Activated T-cell treated with anti-CD3 and anti-CD28 coated beads, Interleukin-2, amount 50 U/mL, for 72 hours (primary cell): ENCODE measurements at regions not wholly inside any gene's neighbourhood (a gene's known extent, or its start where the extent isn't known, plus 50 kb on each side); places are given as distances from the start of the nearest gene placed in this dataset.
A peak's percentile ranks its signal among the peaks of the same experiment; 100 is the strongest.
"Not testable (repeated sequence)": the region's sequence is repeated elsewhere in the genome, so short reads cannot be mapped to it uniquely, and the experiment has no call there.

Source experiments
- ATAC-seq, 2 donors: fragments of 150-1000 bp; cut with Tn5 transposase; replicated peaks in 1 of 2; 2 replicates each; pipeline ENCODE4 v1.10.0; 2021; ENCODE audit warnings: moderate library complexity in 2 of 2, mild to moderate bottlenecking in 1 of 2
- DNase-seq, 2 donors: peaks; one replicate each; pipeline ENCODE4 v3.0.0; 2021 to 2022; ENCODE audit warnings: mixed read lengths in 1 of 2
- H3K27ac Mint-ChIP-seq: one replicate; pipeline ENCODE4 v1.8.0; 2022; ENCODE audit warnings: mild to moderate bottlenecking, moderate library complexity, mixed read lengths
- H3K27me3 Mint-ChIP-seq: one replicate; pipeline ENCODE4 v1.8.0; 2022; ENCODE audit warnings: low read depth, mixed read lengths
- H3K36me3 Mint-ChIP-seq, 2 donors: one replicate each; pipeline ENCODE4 v1.8.0; 2022; ENCODE audit warnings: mixed read lengths in 2 of 2, mild to moderate bottlenecking in 1 of 2; ENCODE audit not compliant: insufficient read depth in 2 of 2
- H3K4me1 Mint-ChIP-seq: one replicate; pipeline ENCODE4 v1.8.0; 2022; ENCODE audit warnings: low read depth, mixed read lengths
- H3K4me3 Mint-ChIP-seq, 2 donors: one replicate each; pipeline ENCODE4 v1.8.0; 2022; ENCODE audit warnings: mild to moderate bottlenecking in 2 of 2, mixed read lengths in 2 of 2, moderate library complexity in 2 of 2
- H3K9me3 Mint-ChIP-seq, 2 donors: one replicate each; pipeline ENCODE4 v1.8.0; 2022; ENCODE audit warnings: mixed read lengths in 2 of 2

GRCh38 chr20:30872252-30872651, 385.2 kb upstream of the DEFB115 start:
- H3K27ac Mint-ChIP-seq, H3K27me3 Mint-ChIP-seq, ATAC-seq, DNase-seq, H3K4me3 Mint-ChIP-seq, H3K4me1 Mint-ChIP-seq: not testable (repeated sequence)
- H3K36me3 Mint-ChIP-seq, result peaks cover 17 to 21% of the 10 kb centered on the region in 2 donors
- H3K9me3 Mint-ChIP-seq, result peaks cover 26 to 32% of the 10 kb centered on the region in 2 donors

DNA sequence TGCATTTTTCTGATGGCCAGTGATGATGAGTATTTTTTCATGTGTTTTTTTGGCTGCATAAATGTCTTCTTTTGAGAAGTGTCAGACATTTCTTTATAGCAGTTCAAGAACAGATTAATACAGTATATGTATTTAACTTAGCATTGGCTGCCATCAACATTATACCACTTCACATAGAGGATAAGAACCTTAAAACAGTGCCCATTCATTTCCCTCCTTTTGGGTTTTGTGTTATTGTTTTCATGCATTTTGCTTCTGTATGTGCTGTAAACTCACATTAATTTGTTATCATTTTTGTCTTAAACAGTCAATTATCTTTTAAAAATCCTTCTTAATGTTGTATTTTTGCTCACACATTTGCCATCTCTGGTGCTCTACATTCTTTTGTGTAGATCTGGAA, 381.6 kb upstream of the DEFB115 start:
- ATAC-seq, DNase-seq, H3K27ac Mint-ChIP-seq, H3K4me1 Mint-ChIP-seq, H3K4me3 Mint-ChIP-seq, H3K27me3 Mint-ChIP-seq: not testable (repeated sequence)
- Mint-ChIP-seq H3K9me3 (peaks cover 17 to 25% of the 10 kb centered on the region in 2 donors), H3K36me3 (peaks cover 9 to 10% of the 10 kb centered on the region in 2 donors)

GRCh38 chr20:30891400-30891799, 366.1 kb upstream of the DEFB115 start:
- H3K9me3 Mint-ChIP-seq, H3K27ac Mint-ChIP-seq, DNase-seq, H3K4me1 Mint-ChIP-seq, ATAC-seq, H3K4me3 Mint-ChIP-seq: not testable (repeated sequence)
- peaks cover 6 to 14% of the 10 kb centered on the region in 2 donors for H3K36me3 Mint-ChIP-seq
- peaks cover 12% of the 10 kb centered on the region for H3K27me3 Mint-ChIP-seq

GRCh38 chr20:30892541-30893345, 364.7 kb upstream of the DEFB115 start:
- Mint-ChIP-seq H3K4me1 (no peaks in the 10 kb centered on the region), H3K27me3 (peaks cover 14% of the 10 kb centered on the region), H3K9me3 (peaks cover 2 to 3% of the 10 kb centered on the region in 2 donors), H3K27ac (no peak overlapping the region), H3K4me3 (peak overlapping the region in 1 of 2 donors; percentile 31), H3K36me3 (peaks cover 6 to 8% of the 10 kb centered on the region in 2 donors)
- ATAC-seq, result no peak
- DNase-seq, result no peak

- H3K36me3 Mint-ChIP-seq, H3K9me3 Mint-ChIP-seq, H3K4me1 Mint-ChIP-seq, H3K27ac Mint-ChIP-seq, H3K4me3 Mint-ChIP-seq, ATAC-seq, DNase-seq: not testable (repeated sequence)
- H3K27me3 Mint-ChIP-seq, result peaks cover 18% of the 10 kb centered on the region
Measured at GRCh38 chr20:30893346-30894314, 363.8 kb upstream of the DEFB115 start.

DNA sequence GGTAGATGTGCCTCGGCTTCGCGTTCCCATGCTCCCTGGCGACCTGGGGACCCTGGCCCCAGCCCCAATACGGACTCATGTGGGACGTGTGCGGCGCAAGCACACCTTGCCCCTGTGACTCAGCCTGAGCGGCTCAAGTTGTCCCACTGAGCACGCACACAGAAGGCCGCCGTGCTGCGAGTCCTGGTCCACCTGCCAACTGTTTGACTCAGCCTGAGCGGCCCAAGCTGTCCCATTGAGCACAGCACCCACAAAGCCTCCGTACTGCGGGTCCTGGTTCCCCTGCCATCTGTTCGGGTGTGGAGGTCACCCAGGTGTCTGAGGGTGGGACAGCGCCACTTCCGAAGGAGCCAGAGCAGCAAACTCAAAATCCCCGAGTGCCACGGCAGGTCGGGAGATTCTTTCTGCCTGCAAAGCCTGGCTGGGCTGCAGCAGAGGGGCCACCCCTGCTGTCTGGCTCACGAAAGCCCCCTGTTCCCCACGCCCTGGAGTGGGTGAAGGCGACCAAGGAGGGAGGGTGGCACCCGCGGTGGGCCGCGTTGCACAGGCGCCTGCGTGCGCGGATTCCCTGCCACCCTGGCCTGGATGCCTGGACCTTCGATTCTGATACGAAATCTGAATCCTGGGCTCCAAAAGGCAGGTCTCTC, 362.6 kb upstream of the DEFB115 start:
- ATAC-seq, H3K9me3 Mint-ChIP-seq: not testable (repeated sequence)
- peaks cover 18% of the 10 kb centered on the region for H3K27me3 Mint-ChIP-seq

GRCh38 chr20:30895354-30895711, 362.1 kb upstream of the DEFB115 start:
- not testable (repeated sequence) for H3K9me3 Mint-ChIP-seq, DNase-seq, H3K4me1 Mint-ChIP-seq, H3K4me3 Mint-ChIP-seq, H3K36me3 Mint-ChIP-seq, H3K27ac Mint-ChIP-seq, ATAC-seq
- H3K27me3 Mint-ChIP-seq, result peaks cover 18% of the 10 kb centered on the region

More for the DNA sequence above, 362.6 kb upstream of the DEFB115 start:
- DNase-seq, H3K27ac Mint-ChIP-seq, H3K4me3 Mint-ChIP-seq, H3K4me1 Mint-ChIP-seq, H3K36me3 Mint-ChIP-seq: not testable (repeated sequence)

- H3K27me3 Mint-ChIP-seq, ATAC-seq, H3K36me3 Mint-ChIP-seq, DNase-seq, H3K9me3 Mint-ChIP-seq, H3K27ac Mint-ChIP-seq, H3K4me1 Mint-ChIP-seq: not testable (repeated sequence)
- H3K4me3 Mint-ChIP-seq, result peak overlapping the region in 1 of 2 donors; percentile 40
Measured at GRCh38 chr20:30899370-30900079, 357.9 kb upstream of the DEFB115 start.

DNA sequence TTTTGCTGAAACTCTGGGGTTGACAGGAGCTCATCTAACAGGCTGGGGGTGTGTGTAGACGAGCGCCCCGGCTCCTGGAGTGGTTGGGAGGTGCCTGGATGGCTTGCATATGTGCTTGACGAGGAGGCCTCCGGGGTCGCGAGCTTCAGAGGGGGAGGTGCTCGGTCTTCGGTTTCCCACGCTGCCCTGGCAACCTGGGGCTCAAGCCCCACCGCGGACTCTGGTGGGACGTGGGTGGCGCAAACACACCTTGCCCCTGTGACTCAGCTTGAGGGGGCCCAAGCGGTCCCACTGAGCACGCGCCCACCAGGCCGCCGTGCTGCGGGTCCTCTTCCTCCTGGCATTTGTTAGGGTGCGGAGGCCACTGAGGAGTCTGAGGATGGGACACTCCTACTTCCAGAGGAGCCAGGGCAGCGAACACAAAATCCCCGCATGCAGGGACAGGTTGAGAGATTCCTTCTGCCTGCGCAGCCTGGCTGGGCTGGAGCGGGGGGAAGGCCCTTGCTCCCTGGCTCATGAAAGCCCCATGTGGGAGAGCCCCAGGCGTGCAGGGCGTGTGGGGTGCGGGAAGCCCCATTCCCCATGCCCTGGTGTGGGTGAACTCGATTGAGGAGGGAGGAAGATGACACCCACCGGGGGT, 357.3 kb upstream of the DEFB115 start:
- not testable (repeated sequence) for H3K4me1 Mint-ChIP-seq

DNA sequence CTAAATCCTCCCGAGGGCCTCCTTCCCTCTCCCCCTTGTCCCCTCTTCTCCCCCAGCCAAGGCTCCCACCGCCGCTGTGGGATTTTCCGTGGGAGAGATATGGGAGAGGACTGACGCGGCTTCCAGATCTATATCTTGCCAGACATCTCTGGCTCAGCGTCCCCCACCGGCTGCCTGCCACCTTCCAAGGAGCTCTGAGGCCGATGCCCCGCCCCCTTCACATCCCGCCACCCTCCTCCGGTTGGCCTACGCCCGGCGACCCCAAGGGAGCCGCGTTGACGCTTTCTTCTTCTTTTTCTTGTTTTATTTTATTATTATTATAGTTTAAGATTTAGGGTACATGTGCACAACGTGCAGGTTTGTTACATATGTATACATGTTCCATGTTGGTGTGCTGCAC, 352.2 kb upstream of the DEFB115 start:
- not testable (repeated sequence) for ATAC-seq, H3K4me3 Mint-ChIP-seq, DNase-seq, H3K4me1 Mint-ChIP-seq, H3K27me3 Mint-ChIP-seq, H3K27ac Mint-ChIP-seq
- Mint-ChIP-seq H3K36me3 (peaks cover 9 to 12% of the 10 kb centered on the region in 2 donors), H3K9me3 (peaks cover 3 to 11% of the 10 kb centered on the region in 2 donors)

More for the DNA sequence above, 357.3 kb upstream of the DEFB115 start:
- H3K36me3 Mint-ChIP-seq, H3K27ac Mint-ChIP-seq, H3K4me3 Mint-ChIP-seq, ATAC-seq, H3K27me3 Mint-ChIP-seq, DNase-seq, H3K9me3 Mint-ChIP-seq: not testable (repeated sequence)

GRCh38 chr20:30910937-30911725, 346.3 kb upstream of the DEFB115 start:
- H3K9me3 Mint-ChIP-seq, result peaks cover 23 to 29% of the 10 kb centered on the region in 2 donors
- no peak overlapping the region for H3K27ac Mint-ChIP-seq
- no peak overlapping the region for H3K4me3 Mint-ChIP-seq
- H3K4me1 Mint-ChIP-seq, result peaks cover 10% of the 10 kb centered on the region
- peaks cover 29% of the 10 kb centered on the region for H3K27me3 Mint-ChIP-seq
- peaks cover 24 to 28% of the 10 kb centered on the region in 2 donors for H3K36me3 Mint-ChIP-seq
- ATAC-seq (no peak), DNase-seq (no peak)
